GM19395 (cell line): ENCODE measurements at regions not wholly inside any gene's neighbourhood (a gene's known extent, or its start where the extent isn't known, plus 50 kb on each side); places are given as distances from the start of the nearest gene placed in this dataset.
"Not testable (repeated sequence)": the region's sequence is repeated elsewhere in the genome, so short reads cannot be mapped to it uniquely, and the experiment has no call there.

ENCODE experiments used
- ATAC-seq: cut with Tn5 transposase; IDR thresholded peaks from one replicate; pipeline ENCODE4 v1.9.1; 2021; ENCODE audit warnings: mild to moderate bottlenecking, moderate library complexity; ENCODE audit not compliant: unreplicated experiment

GRCh38 chr4:29117231-29117722 lies 1602.9 kb upstream of the PCDH7 start:
- ATAC-seq: not testable (repeated sequence)

GRCh38 chr4:29121586-29121985 lies 1598.6 kb upstream of the PCDH7 start:
- no peak for ATAC-seq

- no peak for ATAC-seq
Measured at GRCh38 chr4:29128810-29129209, 1591.4 kb upstream of the PCDH7 start.

GRCh38 chr4:29131304-29131703 lies 1588.9 kb upstream of the PCDH7 start:
- ATAC-seq: no peak

GRCh38 chr4:29142708-29143107 lies 1577.5 kb upstream of the PCDH7 start:
- ATAC-seq: no peak

- no peak for ATAC-seq
Measured at GRCh38 chr4:29151584-29151983, 1568.6 kb upstream of the PCDH7 start.

- no peak for ATAC-seq
Measured at GRCh38 chr4:29153642-29154041, 1566.5 kb upstream of the PCDH7 start.

GRCh38 chr4:29175291-29175690 lies 1544.9 kb upstream of the PCDH7 start:
- ATAC-seq: no peak

GRCh38 chr4:29199025-29199424 lies 1521.1 kb upstream of the PCDH7 start:
- ATAC-seq: no peak

GRCh38 chr4:29199485-29199884 lies 1520.7 kb upstream of the PCDH7 start:
- ATAC-seq: no peak

GRCh38 chr4:29213020-29213419 lies 1507.1 kb upstream of the PCDH7 start:
- ATAC-seq: no peak

GRCh38 chr4:29220761-29221160 lies 1499.4 kb upstream of the PCDH7 start:
- ATAC-seq: no peak

GRCh38 chr4:29224911-29225310 lies 1495.3 kb upstream of the PCDH7 start:
- ATAC-seq: no peak

- no peak for ATAC-seq
Measured at GRCh38 chr4:29240641-29241040, 1479.5 kb upstream of the PCDH7 start.

- no peak for ATAC-seq
Measured at GRCh38 chr4:29243054-29243453, 1477.1 kb upstream of the PCDH7 start.

- ATAC-seq: no peak
Measured at GRCh38 chr4:29243851-29244250, 1476.3 kb upstream of the PCDH7 start.

- ATAC-seq: no peak
Measured at GRCh38 chr4:29259556-29259955, 1460.6 kb upstream of the PCDH7 start.

- no peak for ATAC-seq
Measured at GRCh38 chr4:29262986-29263385, 1457.2 kb upstream of the PCDH7 start.

GRCh38 chr4:29276150-29276549 lies 1444.0 kb upstream of the PCDH7 start:
- no peak for ATAC-seq

GRCh38 chr4:29277381-29277780 lies 1442.8 kb upstream of the PCDH7 start:
- no peak for ATAC-seq

- no peak for ATAC-seq
Measured at GRCh38 chr4:29278585-29278984, 1441.6 kb upstream of the PCDH7 start.

GRCh38 chr4:29289118-29289517 lies 1431.1 kb upstream of the PCDH7 start:
- ATAC-seq: no peak

GRCh38 chr4:29295280-29295679 lies 1424.9 kb upstream of the PCDH7 start:
- no peak for ATAC-seq

- ATAC-seq: no peak
Measured at GRCh38 chr4:29304595-29304994, 1415.6 kb upstream of the PCDH7 start.
